ENCODE measurements at regions not wholly inside any gene's neighbourhood (a gene's known extent, or its start where the extent isn't known, plus 50 kb on each side); places are given as distances from the start of the nearest gene placed in this dataset.

DNA sequence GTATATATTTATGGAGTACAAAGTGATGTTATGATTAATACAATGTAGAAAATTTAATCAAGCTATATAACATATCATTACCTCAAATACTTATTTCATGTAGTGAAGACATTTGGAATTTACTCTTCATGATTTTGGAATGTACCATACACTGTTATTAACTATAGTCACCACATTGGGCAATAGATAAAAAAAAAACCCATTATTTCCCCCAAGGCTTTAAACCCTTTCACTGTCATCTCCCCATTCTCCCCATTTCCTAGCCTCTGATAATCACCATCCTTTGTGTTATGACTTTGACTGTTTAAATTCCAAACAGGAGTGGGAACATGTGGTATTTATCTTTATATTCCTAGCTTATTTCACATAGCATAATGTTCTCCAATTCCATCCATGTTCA is 2189.1 kb upstream of the AGA start:
- TF ChIP-seq, protein P1, sequence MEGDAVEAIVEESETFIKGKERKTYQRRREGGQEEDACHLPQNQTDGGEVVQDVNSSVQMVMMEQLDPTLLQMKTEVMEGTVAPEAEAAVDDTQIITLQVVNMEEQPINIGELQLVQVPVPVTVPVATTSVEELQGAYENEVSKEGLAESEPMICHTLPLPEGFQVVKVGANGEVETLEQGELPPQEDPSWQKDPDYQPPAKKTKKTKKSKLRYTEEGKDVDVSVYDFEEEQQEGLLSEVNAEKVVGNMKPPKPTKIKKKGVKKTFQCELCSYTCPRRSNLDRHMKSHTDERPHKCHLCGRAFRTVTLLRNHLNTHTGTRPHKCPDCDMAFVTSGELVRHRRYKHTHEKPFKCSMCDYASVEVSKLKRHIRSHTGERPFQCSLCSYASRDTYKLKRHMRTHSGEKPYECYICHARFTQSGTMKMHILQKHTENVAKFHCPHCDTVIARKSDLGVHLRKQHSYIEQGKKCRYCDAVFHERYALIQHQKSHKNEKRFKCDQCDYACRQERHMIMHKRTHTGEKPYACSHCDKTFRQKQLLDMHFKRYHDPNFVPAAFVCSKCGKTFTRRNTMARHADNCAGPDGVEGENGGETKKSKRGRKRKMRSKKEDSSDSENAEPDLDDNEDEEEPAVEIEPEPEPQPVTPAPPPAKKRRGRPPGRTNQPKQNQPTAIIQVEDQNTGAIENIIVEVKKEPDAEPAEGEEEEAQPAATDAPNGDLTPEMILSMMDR (IDR thresholded peaks at IDR 0.05), result no peak
- no peak for TF ChIP-seq POLR2A (IDR thresholded peaks at IDR 0.05)
